Renal cortex interstitium (tissue), 11 donors: ENCODE measurements at regions not wholly inside any gene's neighbourhood (a gene's known extent, or its start where the extent isn't known, plus 50 kb on each side); places are given as distances from the start of the nearest gene placed in this dataset.

ENCODE experiments used
- DNase-seq, 11 donors: peaks; one replicate each; pipeline ENCODE4 v3.0.0-alpha.2; 2013; ENCODE audit warnings: low read depth in 9 of 11, low spot score in 4 of 11; ENCODE audit errors: extremely low read depth in 1 of 11

DNA sequence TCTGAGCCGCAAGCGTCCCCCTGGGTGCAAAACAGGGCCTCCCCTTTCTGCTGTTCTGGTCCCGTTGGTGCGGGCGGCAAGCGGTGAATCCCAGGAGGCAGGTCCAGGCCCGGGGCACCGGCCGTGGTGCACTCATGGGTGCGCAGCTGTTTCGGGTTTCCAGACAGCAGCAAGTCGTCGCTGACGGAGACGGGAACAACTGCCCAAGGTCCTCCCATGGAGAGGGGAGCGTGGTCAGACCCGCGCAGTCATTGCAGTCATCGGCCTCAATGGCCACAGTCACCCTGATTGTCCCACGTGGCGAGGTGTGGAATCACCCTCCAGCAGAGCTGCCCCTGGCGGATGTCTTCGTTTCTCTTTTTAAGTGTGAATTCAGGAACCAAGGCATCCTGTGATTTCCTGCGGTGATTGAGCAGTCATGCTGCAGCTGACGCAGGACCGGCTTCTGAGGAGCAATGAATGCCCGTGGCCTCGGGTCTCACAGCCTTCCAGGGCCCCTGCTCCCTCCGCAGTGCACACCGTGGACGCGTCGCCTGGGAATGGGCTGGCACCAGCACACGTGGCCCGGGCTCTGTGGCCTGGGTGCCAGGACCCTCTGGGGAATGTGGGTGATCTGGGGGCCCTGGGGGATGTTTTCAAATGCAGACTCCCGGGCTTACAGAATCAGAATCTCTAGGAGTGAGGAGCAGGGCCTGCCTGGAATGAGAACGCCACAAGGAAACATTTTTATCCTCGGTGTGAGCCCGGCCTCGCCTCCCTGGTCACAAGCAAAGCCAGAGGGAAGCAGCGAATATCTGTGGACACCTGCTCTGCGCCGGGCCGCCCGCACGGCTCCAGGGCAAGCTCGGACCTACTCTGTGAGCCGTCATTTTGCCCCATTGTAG, 244.2 kb upstream of the SALL3 start:
- DNase-seq = no peak

DNA sequence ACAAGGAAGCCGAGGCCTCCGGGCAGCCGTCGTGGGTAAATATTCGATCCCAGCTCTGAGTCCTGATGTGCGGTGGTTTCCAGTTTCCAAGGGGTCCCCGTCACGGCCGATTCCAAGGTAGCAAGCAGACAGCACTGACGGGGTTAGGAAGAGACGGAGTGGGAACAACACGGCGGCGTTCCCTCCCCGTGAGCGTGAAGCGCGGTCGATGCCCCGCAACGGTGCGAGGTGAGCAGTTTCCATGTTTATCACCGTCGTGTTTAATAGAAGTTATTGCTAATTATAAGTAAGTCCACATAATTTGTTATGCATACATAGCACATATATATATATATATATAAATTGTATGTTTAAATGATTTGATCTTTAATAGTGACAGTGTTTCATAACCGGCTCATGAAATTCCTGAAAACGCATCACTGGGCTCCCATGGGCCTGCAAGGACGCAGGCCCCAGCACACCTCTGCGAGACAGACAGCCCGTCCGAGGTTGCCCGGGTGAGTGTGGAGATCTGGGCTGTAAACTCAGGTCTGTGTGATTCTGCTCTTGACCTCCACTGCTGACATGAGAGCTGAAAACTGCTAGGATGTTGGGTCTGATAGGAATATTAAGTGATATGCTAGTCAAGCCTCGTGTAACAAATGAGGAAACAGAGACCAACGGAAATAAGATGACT, 243.5 kb upstream of the SALL3 start:
- DNase-seq = no peak

- no peak for DNase-seq
These were observed 242.4 kb upstream of the SALL3 start for GRCh38 chr18:78737006-78737915.

GRCh38 chr18:78738076-78738690, 241.4 kb upstream of the SALL3 start:
- DNase-seq = no peak

DNA sequence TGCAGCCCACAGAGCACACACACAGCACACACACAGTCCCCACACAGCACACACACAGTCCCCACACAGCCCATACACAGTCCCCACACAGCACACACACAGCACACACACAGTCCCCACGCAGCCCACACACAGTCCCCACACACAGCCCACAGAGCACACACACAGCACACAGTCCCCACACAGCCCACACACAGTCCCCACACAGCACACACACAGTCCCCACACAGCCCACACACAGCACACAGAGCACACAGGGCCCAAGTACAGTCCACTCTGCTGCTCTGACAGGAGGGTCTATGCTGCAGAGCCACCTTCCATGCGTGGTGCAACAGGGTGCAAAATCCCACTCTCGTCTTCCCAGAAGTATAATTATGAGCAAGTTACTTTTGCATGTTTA, 240.5 kb upstream of the SALL3 start:
- no peak for DNase-seq

DNA sequence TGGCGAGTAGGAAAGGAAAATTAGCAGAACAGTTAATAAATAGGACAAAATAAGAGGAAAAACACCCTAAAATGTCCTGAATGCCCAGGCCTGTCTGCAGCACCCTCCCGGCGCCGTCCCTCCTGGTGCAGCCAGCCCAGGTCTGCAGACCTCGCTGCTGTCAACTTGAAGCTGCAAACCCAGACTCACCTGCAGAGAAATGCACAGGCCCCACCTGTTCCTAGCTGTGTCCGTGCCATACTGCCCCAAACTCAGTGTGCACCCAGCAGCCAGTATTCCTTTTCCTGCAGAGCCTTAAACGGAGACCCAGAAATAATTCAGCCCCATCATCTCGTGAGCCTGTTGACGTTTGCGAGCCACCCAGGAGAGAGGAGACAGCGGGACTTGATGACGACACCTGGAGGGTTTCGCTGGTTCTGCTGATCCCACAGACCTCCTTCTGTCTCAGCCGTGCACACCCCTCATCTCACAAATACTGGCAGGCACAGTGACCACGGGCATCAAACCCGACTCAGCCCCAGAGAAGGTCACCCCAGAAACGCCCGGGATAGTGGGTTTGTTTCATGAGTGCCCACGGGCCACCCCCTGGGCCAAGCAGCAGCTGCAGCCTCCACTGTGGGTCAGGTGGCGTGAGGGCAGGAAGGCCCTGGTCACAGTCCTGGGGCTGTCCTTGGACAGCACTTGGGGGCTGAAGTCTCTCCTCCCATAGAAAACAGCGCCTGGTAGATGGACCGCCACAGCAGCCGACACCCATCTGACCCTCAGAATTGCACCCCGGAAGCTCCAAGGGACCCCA, 239.5 kb upstream of the SALL3 start:
- DNase-seq = no peak

GRCh38 chr18:78740876-78741275, 238.7 kb upstream of the SALL3 start:
- DNase-seq = no peak

DNA sequence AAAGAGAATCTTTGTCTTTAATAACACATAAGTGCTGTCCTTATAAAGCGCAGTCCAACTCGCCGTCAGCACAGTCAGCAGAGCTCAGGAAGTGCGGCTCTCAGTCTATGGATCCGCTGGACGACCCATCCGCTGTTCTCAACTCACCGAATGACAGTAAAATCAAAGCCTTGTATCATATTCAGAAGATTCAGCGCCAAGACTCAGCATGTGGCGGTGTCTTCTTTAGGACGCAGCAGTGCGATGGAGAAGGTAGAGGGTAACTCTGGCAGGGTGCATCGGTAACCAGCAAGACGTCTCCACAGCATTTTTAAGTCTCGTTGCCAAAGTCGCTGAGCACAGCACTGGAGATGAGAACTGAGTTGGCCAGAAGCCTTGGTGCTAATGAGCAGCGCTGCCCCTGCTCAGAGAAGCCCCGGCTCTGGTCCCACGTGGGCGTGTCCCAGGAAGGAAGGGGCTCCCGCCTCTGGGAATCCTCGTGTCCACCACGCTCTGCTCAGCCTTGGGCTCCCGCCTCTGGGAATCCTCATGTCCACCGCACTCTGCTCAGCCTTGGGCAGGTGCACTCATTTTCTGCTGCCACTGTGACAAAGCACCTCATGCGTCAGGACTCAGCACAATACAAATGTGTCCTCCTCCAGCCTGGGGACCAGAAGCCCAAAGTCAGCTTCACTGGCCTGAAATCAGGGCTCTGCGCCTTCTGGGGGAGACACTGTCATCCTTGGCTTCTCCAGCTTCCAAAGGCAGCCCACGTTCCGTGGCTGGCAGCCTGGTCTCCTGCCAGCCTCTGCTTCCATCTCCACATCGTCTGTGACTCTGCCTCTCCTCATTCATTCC, 238.0 kb upstream of the SALL3 start:
- no peak for DNase-seq

GRCh38 chr18:78742218-78742745, 237.3 kb upstream of the SALL3 start:
- DNase-seq = no peak

DNA sequence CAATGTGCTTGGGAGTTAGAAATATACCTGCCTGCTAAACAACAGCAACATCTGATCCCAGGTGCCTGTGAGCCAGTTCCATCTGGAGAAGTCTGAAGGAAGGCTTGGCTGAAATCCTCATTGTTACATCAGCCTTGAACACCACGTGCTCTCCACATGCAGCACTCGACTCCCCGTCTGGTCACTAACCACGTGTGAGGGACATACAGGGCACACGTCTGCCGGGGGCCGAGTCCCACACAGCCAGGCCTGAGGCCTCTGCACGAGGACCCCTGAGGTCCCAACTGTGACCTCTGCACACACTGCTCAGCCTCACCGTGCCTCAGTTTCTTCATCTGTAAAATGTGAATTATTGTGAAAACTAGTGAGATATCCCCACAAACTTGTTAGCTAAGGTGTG, 236.5 kb upstream of the SALL3 start:
- DNase-seq = no peak

GRCh38 chr18:78751664-78752063, 228.0 kb upstream of the SALL3 start:
- DNase-seq = no peak

DNA sequence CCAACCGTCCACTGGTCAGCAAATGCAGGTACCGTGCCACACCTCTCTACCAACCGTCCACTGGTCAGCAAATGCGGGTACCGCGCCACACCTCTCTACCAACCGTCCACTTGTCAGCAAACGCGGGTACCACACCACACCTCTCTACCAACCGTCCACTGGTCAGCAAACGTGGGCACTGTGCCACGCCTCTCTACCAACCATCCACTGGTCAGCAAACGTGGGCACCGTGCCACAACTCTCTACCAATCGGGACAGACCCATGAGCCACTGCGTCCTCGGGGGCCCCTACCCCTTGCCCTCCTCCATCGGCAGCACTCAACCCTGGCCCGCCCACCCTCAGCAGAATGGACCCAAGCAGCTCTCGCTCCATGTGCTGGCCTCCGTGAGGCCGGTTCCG, 226.4 kb upstream of the SALL3 start:
- DNase-seq = no peak

- no peak for DNase-seq
These were observed 225.1 kb upstream of the SALL3 start for GRCh38 chr18:78754311-78755043.

- no peak for DNase-seq
These were observed 222.6 kb upstream of the SALL3 start for GRCh38 chr18:78757014-78757413.

- no peak for DNase-seq
These were observed 221.1 kb upstream of the SALL3 start for GRCh38 chr18:78758496-78758895.

DNA sequence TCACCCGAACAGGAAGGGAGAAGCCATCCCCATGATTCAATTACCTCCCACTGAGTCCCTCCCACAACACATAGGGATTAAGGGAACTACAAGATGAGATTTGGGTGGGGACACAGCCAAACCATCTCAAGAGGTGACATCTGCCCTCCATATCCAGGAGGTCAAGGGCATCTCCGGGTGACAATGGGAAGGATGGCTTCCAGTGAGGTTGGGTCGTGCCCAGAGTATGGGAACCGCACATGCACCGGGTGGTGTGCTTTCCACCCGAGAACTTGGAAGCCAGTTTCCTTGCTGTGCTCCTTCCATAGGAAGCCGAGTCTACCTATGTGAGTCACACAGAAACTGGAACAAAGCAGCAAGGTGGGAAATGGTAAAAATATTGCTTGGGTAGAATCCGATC, 216.9 kb upstream of the SALL3 start:
- DNase-seq = no peak

- DNase-seq = no peak
These were observed 215.1 kb upstream of the SALL3 start for GRCh38 chr18:78764544-78764943.
